Glomerular endothelial cell (primary cell): ENCODE measurements at regions not wholly inside any gene's neighbourhood (a gene's known extent, or its start where the extent isn't known, plus 50 kb on each side); places are given as distances from the start of the nearest gene placed in this dataset.

ENCODE experiments used
- DNase-seq: peaks from one replicate; pipeline ENCODE4 v3.0.0-alpha.2; 2011; ENCODE audit warnings: low read depth, low spot score; ENCODE audit errors: extremely low read depth

DNA sequence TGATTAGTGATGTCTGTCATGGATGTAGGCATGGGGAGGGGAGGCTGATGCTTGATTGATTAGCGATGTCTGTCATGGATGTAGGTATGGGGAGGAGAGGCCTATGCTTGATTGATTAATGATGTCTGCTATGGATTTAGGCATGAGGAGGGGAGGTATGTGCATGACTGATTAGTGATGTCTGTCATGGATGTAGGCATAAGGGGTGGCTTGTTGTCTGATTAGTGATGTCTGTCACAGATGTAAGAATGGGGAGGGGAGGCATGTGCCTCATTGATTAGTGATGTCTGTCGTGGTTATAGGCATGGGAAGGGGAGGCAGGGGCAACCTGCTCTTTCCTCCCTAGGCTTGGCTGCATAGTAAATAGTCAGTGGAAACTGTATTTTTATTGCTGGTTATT, 409.4 kb downstream of the HAPSTR1 start:
- no peak for DNase-seq

DNA sequence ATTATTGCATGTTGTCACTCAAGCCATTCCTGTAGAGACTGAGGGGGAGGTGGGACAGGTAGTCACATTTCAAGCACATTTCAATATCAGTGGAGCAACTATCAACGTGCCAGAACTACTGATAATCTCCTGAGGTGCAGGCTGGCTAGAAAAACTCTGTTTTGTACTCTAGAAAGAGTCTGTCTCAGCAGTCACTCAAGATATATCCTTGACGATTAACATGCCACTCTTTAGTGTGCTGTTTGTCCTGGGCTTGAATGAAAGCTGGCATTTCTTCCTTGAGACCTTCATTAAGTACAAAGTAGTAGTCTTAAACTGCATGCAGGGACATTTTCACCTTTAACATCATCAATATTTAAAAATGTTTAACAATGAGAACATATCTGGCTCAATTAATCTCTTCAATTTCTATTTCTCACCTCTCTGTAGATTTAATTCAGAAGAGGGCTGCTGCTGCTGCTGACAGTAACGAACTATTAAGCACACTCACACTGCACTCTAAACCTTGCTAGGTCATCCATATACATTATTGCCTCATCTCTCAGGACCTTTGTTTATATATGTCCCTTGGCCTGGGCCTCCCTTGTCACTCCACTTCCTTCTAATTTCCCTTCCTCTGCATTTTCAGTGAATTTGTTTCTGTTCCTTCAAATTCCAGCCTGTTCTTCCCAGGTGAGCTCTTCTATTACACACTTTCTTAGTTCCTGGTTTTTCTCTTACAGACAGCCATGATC, 412.0 kb downstream of the HAPSTR1 start:
- DNase-seq = no peak

DNA sequence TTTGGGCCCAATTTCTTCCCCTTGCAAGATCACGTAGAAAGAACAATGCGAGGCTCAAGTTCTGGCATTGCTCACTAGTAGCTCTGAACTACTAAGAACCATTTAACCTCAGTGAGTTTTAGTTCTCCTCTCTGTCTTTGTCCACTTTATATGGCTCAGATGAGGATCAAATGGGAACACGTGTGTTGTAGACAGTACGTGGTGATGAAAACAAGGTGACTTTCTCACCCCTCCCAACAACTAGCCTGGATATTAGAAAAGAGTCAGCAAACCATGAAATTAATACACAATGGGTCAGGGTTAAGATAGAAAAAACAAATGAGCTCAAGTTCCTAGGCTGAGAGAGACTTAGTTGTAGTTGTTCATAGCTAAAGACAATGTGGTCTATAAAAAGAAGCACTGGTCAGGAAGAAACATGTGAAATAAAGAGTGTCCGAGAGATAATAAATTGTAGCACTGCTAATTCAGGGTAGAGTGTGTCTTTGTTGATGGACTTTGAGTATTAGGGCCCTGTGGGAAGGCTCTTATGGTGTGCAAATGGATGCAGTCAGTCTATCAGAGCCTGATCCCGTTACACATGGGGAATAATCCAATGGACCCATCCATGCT, 417.0 kb downstream of the HAPSTR1 start:
- no peak for DNase-seq

DNA sequence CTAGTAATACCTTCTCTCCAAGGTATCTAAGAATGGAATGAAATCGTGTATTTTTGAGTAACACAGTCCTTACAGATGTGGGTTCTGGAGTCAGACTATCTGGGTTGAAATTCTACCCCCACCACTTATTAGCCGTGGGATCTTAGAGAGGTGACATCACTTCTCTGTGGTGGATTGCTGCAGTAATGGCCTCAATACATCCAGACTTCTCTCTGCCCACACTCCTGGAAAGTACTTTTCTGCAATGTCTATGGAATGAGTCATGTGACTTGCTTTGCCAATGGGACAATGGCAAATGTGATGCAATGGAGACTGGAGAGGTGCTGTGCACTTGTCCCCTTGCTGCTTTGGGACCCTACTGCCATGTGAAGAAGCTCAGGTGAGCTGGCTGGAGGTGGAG, 418.2 kb downstream of the HAPSTR1 start:
- DNase-seq = no peak

DNA sequence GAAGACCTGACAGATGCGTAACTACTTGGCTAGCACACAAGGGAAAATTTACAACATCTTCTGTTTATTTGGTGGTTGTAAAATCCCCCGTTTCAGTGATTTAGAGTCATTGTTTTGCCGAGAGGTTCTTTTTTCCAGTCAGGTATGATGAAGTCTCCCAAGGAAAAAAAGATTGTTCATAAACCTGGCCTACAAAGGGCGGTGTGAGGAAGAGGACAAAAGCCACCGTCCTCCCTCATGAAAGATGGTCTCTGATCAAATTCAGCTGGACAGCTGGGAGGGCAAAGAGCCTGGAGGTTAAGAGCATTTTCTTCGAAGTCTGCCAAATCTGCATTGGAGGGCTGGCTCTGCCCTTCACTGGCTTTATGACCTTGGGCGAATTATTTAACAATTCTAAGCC, 419.9 kb downstream of the HAPSTR1 start:
- no peak for DNase-seq

DNA sequence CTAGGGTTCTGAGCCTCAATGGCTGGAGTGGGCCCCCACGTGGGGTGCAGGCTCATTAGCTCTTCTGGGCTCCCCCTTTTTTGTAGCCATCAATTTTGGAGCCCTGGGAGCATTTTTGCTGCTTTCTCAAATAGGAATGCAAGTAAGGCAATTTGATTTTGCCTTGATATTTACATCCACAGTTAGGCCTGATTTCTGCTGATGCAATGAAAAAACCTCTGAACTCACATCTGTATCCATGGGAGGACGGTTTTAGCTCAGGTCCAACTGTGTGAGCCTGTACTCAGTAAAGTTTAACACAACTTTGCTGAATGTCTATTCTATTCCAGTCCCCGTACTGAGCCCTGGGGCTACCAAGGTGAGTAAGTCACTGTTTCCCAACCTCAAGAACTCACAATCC, 425.0 kb downstream of the HAPSTR1 start:
- no peak for DNase-seq

DNA sequence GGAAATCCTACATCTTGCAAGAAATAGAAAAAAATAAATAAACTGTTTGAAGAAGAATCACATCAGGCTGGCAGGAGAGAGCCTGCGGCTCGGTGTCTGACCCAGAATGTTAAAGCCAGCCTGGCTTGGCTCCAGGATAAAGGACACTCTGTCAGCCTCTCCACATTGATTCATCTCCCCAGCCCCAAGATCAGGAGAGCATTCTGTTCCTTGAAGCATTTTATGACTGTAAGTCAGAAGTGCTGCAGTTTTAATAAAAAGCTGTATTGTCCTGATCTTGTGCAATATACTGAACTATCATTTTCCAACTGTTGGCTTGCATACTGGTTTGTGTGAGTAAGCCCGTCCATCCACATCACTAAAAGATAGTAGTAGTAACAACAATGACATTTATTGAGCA, 426.6 kb downstream of the HAPSTR1 start:
- no peak for DNase-seq

DNA sequence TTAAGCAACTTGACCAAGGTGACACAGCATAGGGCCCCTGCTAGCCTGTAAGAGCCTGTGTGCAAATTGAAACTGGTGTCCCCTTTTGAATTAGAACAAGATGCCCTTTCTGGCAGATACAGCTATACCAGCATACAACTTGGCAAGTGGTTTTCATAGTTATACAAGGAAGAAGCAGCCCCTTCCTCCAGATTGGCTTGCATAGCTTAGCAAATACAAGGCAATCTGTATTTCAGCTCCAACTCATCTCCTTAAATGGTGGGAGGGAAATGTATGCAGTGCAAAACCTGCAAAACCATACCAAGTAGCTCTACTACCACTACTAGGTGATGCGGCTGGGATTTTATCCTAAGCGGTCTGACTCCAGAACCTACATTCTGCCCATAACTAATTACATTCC, 427.1 kb downstream of the HAPSTR1 start:
- DNase-seq = no peak

DNA sequence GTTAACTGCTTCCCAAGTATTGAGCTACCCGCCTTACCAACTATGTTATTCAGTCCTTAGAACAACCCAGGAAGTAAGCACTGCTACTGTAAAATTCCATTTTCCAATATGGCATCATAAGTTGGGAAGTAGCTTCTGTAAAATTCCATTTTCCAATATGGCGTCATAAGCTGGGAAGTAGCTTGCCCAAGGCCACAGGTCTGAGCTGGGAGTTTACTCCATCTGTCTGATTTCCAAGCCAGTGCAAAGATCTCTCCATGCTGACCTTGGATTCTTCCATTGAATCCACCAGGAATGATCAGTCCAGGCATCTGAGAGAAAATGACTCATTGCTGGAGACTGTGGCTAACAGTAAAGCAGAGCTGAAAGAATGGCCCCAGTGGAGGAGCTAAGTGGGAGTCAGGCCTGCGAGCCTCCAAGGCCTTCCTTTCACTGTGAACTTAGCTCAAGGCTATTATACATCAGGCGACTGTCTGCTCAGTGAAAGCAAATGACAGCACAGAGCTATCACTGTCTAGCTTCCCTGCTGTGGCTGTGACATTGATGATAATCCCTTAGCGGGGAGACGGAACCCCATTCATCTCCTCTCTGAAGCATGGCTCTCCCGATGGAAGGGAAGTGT, 430.4 kb downstream of the HAPSTR1 start:
- no peak for DNase-seq

DNA sequence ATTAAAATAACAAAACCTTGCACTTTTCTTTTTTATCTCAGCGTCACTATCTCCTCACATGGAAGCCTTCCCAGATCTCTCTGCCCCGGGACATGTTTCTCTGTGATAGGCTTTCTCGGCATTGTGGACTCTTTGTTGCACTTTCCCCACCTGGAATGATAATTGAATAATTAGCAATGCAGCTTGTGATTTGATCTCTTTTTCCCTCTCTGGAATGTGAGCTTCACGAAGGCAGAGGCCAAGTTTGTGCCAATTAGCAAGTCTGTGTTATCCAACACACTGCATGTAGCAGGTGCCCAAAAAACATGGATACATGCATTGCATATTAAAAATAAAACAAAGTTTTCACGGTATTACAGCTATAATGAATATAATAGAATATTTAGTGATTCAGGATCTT, 431.2 kb downstream of the HAPSTR1 start:
- no peak for DNase-seq

DNA sequence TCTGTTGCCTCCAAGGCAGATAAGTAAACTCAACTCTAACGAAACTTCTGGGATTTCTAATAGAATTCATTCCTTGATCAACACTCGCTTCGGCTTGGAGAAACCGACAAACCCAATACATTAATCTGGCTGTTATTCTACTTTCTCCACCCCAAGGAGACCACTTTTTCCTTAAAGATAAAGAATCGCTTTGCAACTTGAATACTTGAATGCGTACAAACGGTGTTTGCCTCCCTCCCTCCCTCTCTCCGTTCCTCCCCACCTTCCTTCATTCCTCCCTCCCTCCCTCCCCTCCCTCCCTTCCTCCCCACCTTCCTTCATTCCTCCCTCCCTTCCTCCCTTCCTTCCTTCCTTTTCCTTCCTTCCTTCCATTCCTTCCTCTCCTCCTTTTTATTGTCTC, 432.6 kb downstream of the HAPSTR1 start:
- DNase-seq = no peak

DNA sequence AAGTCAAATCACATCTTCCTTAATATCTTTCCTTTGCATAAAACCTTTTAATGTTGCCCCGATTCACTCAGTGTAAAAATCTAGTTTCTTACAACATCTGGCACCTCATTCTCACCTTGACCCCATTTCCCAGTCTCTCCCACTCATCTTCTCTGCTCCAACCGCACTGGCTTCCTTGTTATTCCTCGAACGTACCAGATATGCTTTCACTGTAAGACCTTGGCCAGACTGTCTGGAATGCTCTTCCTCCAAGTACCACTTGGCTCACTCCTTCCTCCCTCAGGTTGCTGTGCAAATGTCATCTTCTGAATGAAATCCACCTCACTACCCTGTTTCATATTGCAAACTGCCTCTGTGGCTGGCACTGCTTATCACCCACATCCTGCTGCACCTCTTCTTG, 433.6 kb downstream of the HAPSTR1 start:
- no peak for DNase-seq

DNA sequence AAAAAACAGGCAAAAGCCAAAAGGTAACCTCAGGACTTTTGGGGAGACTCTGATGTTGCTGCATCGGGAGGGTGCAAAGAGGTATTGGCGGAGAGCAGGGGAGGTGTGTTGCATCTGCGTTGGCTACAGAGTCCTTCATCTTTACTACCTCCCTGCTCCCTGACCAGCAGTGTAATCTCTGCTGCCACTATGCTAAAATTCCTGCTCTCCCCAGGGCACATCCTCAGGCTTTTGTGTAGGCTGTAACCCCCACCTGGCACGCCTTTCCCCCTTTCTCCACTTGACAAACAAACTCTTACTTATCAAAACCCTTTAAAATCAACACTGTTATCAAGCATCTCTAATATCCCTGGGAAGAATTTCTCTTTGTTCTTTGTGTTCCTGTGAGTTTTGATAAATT, 435.3 kb downstream of the HAPSTR1 start:
- no peak for DNase-seq

DNA sequence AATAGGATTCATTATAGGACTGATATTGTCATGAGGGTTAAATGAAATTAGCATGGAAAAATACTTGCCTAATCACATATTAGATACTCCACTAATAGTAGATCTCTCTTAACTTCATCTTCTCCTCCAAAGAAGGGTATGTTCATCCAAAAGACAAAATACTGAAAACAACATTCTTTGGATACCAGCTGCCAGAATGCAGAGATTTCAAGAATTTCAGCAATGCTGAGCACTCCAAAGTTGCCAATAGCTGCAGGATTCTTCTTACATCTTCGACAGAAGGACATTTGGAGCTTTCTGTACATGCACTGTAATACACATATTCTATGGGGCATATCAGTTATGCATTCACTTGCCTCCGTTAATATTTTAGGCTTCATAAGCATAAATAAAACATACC, 436.5 kb downstream of the HAPSTR1 start:
- no peak for DNase-seq

DNA sequence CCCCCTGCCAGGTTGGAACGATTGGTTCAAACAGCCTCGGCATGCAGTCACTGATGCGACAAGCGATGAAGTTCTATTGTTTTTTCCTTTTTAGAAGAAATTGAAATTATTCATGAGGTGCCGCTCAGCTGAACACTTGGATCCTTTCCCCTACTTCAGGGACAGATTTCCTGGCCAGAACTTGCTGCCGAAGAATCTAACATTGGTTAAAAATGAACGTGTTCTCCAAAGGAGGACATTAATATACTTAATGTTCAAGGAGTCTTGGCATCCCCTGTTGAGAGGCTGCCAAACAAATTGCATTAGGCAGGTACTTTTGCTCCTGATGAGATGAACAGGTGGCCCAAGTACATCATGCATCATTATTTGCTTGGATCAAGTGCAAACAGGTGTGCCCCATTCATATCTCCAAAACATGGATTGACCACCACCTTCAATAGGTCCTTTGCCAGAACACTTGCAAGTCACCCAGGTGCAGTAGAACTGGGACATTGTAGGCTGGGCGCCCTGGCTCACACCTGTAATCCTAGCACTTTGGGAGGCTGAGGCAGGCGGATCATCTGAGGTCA, 437.2 kb downstream of the HAPSTR1 start:
- no peak for DNase-seq

DNA sequence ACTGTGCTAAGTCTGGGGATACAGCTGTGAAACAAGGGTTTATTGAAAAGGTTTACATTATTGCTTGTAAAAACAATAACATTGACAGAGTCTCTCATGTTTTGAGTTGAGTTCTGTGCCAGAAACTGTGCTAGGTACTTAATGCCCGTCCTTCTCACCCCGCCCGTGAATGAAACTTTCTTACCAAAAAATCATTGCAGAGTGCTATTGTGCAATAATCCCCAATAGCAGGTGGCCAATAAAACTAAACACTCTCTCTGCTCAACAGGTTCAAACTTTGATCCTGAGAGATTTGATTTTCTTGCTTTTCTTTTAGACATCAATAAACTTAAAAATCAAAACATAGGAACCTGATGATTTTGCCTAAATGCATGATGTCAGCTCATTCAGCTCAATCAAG, 441.6 kb downstream of the HAPSTR1 start:
- DNase-seq = no peak

DNA sequence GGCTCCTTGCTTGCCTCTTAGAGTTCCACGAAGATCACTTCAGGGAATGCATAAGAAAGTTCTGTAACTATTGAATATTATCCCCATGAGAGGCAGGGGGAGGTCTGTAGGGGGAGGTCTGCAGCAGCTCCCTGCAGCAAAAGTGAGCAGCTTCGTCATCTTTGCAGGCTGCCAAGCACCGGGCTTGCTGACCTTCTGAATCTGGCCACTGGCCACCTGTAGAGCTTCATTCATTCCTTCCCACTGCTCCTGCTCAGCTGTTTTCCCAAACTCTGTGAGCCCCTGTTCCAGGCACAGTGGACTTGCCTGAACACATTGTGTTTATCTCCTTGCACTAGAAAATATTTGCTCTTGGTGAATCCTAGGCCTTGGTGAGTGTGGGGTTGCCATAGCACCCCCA, 443.3 kb downstream of the HAPSTR1 start:
- DNase-seq = no peak

DNA sequence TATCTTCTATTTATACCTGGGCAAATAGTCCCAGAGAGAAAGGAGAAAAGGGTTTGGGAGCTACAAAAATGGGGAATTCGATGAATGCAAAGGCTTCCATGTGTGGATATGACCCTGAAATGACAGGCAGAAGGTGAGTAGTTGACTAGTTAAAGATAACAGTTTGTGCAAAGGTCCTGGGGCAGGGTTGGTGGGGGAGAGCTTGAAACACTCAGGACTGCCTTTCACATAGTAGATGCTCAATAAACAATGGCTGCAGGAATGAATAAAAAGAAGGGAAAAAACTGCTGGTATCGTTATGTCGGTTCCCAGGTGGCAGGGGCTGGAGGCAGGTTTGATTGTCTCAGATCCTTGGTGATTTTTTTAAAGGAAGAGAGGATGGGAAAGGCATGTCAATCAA, 445.5 kb downstream of the HAPSTR1 start:
- DNase-seq = no peak

DNA sequence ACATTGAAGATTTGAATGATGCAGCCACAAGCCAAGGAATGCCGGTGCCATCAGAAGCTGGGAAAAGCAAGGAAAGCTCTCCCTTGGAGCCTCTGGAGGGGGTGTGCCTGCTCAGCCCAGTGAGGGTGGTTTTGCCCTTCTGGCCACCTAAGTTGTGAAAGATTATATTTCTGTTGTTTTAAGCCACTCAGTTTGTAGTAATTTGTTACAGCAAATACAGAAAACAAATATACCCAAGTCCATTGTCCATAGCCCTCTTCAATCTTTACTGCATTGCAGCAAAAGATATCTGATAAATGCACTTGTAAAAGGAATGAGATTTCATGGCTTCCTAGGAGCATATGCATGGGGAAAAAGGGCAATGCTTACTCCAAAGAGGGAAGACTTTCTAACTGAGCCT, 447.9 kb downstream of the HAPSTR1 start:
- no peak for DNase-seq

DNA sequence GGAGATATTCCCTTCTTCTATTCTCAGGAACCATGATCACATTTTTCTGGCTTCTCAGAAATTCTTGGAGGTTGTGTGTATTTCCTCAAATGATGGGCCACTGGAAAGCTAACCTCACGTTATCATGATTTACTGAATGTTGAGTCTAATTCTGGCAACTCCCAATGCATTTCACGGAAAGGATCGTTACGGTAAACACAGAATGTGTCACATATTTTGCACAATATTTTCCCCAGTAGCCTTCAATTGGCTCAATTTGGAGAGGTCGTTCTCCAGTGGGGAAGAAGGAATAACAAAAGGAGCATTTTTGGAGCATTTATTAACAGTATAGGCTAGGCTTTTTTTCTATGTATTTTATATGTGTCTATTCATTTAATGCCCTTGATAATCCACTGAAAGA, 450.3 kb downstream of the HAPSTR1 start:
- no peak for DNase-seq

DNA sequence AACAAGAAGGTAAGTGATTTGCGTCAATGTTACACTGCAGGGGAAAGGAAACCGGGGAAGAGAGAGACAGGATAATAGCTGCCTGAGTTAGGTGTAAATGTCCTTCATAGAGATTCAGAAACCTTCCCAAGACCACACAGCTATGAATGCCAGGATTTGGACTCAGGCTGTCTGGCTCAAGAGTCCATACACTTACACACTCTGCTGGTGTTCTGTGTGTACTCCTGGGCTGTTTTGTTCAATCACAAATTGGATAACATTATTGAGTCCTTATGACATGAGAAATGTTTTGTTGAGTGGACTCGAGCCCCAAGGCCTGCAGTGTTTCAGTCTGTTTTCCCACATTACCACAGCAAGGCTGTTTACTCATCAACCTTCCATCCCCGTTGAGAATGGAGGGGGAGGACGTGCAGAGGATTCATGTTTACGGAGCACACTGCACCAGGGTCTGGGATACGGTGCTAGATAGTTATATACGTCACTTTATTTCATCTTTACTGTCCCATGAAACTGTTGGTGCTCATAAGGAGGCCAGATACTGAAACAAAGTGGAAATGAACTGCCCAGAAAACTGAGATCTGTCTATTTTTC, 450.8 kb downstream of the HAPSTR1 start:
- DNase-seq = no peak
